ENCODE measurements at regions not wholly inside any gene's neighbourhood (a gene's known extent, or its start where the extent isn't known, plus 50 kb on each side); places are given as distances from the start of the nearest gene placed in this dataset.

GRCh38 chr2:221109552-221109951 lies 462.6 kb downstream of the EPHA4 start:
- H3K36me3 ChIP-seq (ENCODE audit: insufficient read depth, low read length): no peaks in the 10 kb centered on the region
- H3K9me2 ChIP-seq (ENCODE audit: low read depth, low read length): no peaks in the 10 kb centered on the region
- H4K20me1 ChIP-seq (ENCODE audit: insufficient read depth, low read length): no peaks in the 10 kb centered on the region
- TF ChIP-seq EZH2 (IDR thresholded peaks at IDR 0.05; ENCODE audit: borderline replicate concordance, low read length): no peak
- H3K27ac ChIP-seq (ENCODE audit: low read depth, low read length, poor library complexity, severe bottlenecking): no peak overlapping the region
- no peak overlapping the region for H3K4me2 ChIP-seq (ENCODE audit: low read length)
- H3F3A ChIP-seq (ENCODE audit: insufficient read depth, low read length): no peaks in the 10 kb centered on the region
- no peaks in the 10 kb centered on the region for H3K9me3 ChIP-seq (ENCODE audit: low read length)
- H3K4me3 ChIP-seq (ENCODE audit: low read depth, low read length, poor library complexity, severe bottlenecking): no peak overlapping the region
- no peaks in the 10 kb centered on the region for H3K4me1 ChIP-seq (ENCODE audit: insufficient read depth, low read length, severe bottlenecking)
- H3K9ac ChIP-seq (ENCODE audit: low read length): no peak overlapping the region
- H3K27me3 ChIP-seq (ENCODE audit: insufficient read depth, low read length): no peaks in the 10 kb centered on the region
- no peaks in the 10 kb centered on the region for H3K79me2 ChIP-seq (ENCODE audit: insufficient read depth, low read length)
- no peak overlapping the region for H2AFZ ChIP-seq (ENCODE audit: low read length)

- Histone ChIP-seq H4K20me1 (ENCODE audit: insufficient read depth, low read length) (no peaks in the 10 kb centered on the region), H3F3A (ENCODE audit: insufficient read depth, low read length) (no peaks in the 10 kb centered on the region), H3K9ac (ENCODE audit: low read length) (no peak overlapping the region), H3K36me3 (ENCODE audit: insufficient read depth, low read length) (no peaks in the 10 kb centered on the region), H3K4me3 (ENCODE audit: low read depth, low read length, poor library complexity, severe bottlenecking) (no peak overlapping the region), H3K9me3 (ENCODE audit: low read length) (no peaks in the 10 kb centered on the region), H3K27me3 (ENCODE audit: insufficient read depth, low read length) (no peaks in the 10 kb centered on the region), H3K4me2 (ENCODE audit: low read length) (no peak overlapping the region), H2AFZ (ENCODE audit: low read length) (no peak overlapping the region), H3K4me1 (ENCODE audit: insufficient read depth, low read length, severe bottlenecking) (no peaks in the 10 kb centered on the region), H3K9me2 (ENCODE audit: low read depth, low read length) (no peaks in the 10 kb centered on the region), H3K27ac (ENCODE audit: low read depth, low read length, poor library complexity, severe bottlenecking) (no peak overlapping the region), H3K79me2 (ENCODE audit: insufficient read depth, low read length) (no peaks in the 10 kb centered on the region)
- TF ChIP-seq CTCF (IDR thresholded peaks at IDR 0.05; ENCODE audit: low read length) (no peak), EZH2 (IDR thresholded peaks at IDR 0.05; ENCODE audit: borderline replicate concordance, low read length) (no peak)
Measured at GRCh38 chr2:221111739-221112138, 460.4 kb downstream of the EPHA4 start.

GRCh38 chr2:221112744-221113143 lies 459.4 kb downstream of the EPHA4 start:
- Histone ChIP-seq H3K9me2 (ENCODE audit: low read depth, low read length) (no peaks in the 10 kb centered on the region), H4K20me1 (ENCODE audit: insufficient read depth, low read length) (no peaks in the 10 kb centered on the region), H3K27me3 (ENCODE audit: insufficient read depth, low read length) (no peaks in the 10 kb centered on the region), H3K9ac (ENCODE audit: low read length) (no peak overlapping the region), H3K4me2 (ENCODE audit: low read length) (no peak overlapping the region), H2AFZ (ENCODE audit: low read length) (no peak overlapping the region), H3K4me3 (ENCODE audit: low read depth, low read length, poor library complexity, severe bottlenecking) (no peak overlapping the region), H3K79me2 (ENCODE audit: insufficient read depth, low read length) (no peaks in the 10 kb centered on the region), H3F3A (ENCODE audit: insufficient read depth, low read length) (no peaks in the 10 kb centered on the region), H3K27ac (ENCODE audit: low read depth, low read length, poor library complexity, severe bottlenecking) (no peak overlapping the region), H3K36me3 (ENCODE audit: insufficient read depth, low read length) (no peaks in the 10 kb centered on the region), H3K4me1 (ENCODE audit: insufficient read depth, low read length, severe bottlenecking) (no peaks in the 10 kb centered on the region), H3K9me3 (ENCODE audit: low read length) (no peaks in the 10 kb centered on the region)
- TF ChIP-seq CTCF (IDR thresholded peaks at IDR 0.05; ENCODE audit: low read length) (no peak), EZH2 (IDR thresholded peaks at IDR 0.05; ENCODE audit: borderline replicate concordance, low read length) (no peak)

- Histone ChIP-seq H3F3A (ENCODE audit: insufficient read depth, low read length) (no peaks in the 10 kb centered on the region), H3K36me3 (ENCODE audit: insufficient read depth, low read length) (no peaks in the 10 kb centered on the region)
- TF ChIP-seq EZH2 (IDR thresholded peaks at IDR 0.05; ENCODE audit: borderline replicate concordance, low read length) (no peak), CTCF (IDR thresholded peaks at IDR 0.05; ENCODE audit: low read length) (no peak)
Measured at GRCh38 chr2:221115944-221116343, 456.2 kb downstream of the EPHA4 start.

More at GRCh38 chr2:221115944-221116343, 456.2 kb downstream of the EPHA4 start:
- no peaks in the 10 kb centered on the region for H3K9me2 ChIP-seq (ENCODE audit: low read depth, low read length)
- no peak overlapping the region for H3K27ac ChIP-seq (ENCODE audit: low read depth, low read length, poor library complexity, severe bottlenecking)
- H3K27me3 ChIP-seq (ENCODE audit: insufficient read depth, low read length): no peaks in the 10 kb centered on the region
- H3K9me3 ChIP-seq (ENCODE audit: low read length): no peaks in the 10 kb centered on the region
- no peaks in the 10 kb centered on the region for H4K20me1 ChIP-seq (ENCODE audit: insufficient read depth, low read length)
- no peak overlapping the region for H3K4me3 ChIP-seq (ENCODE audit: low read depth, low read length, poor library complexity, severe bottlenecking)
- no peaks in the 10 kb centered on the region for H3K79me2 ChIP-seq (ENCODE audit: insufficient read depth, low read length)
- no peak overlapping the region for H3K9ac ChIP-seq (ENCODE audit: low read length)
- H2AFZ ChIP-seq (ENCODE audit: low read length): no peak overlapping the region
- no peaks in the 10 kb centered on the region for H3K4me1 ChIP-seq (ENCODE audit: insufficient read depth, low read length, severe bottlenecking)
- H3K4me2 ChIP-seq (ENCODE audit: low read length): no peak overlapping the region

Measured in OCI-LY1 (cell line).